ENCODE measurements at regions not wholly inside any gene's neighbourhood (a gene's known extent, or its start where the extent isn't known, plus 50 kb on each side); places are given as distances from the start of the nearest gene placed in this dataset.

DNA sequence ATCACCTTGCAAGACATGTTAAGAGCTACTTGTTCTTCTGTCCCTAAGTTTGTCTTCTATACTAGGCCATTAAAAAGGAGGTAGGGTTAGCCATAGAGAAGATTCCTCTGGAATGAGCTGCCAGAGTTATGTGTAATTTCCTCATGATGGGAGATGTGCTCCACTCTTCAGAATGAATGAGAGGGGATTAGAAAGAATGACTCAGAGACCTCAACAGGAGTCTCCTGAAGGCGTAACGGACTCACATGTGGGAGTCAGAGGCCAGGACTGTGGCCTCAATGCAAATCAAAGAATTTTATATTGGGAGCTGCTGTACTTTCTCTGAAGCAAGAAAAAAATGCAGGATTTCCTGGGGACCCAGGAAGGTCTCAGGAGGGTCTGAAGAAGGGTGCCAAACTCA lies 87.8 kb upstream of the ATXN7L3B start:
- WGBS (ENCODE audit: low lambda C conversion rate, missing lambda C conversion rate): 69% methylated on average over 2 of the region's 2 CpGs
- Histone ChIP-seq H3K9me3 (ENCODE audit: low read depth) (no peaks in the 10 kb centered on the region), H2AFZ (no peak overlapping the region), H4K20me1 (ENCODE audit: insufficient read depth, poor library complexity, severe bottlenecking) (no peaks in the 10 kb centered on the region), H3K27me3 (no peaks in the 10 kb centered on the region), H3K4me1 (ENCODE audit: insufficient read depth) (no peaks in the 10 kb centered on the region), H3K9me2 (replicated peaks; ENCODE audit: insufficient read depth) (no peaks in the 10 kb centered on the region), H3K79me2 (no peaks in the 10 kb centered on the region), H3K27ac (no peak overlapping the region), H3K36me3 (replicated peaks; ENCODE audit: insufficient read depth, low read depth) (no peaks in the 10 kb centered on the region), H3K4me2 (no peak overlapping the region), H3K4me3 (no peak overlapping the region)
- no peak for DNase-seq (ENCODE audit: low spot score)
- no peak for TF ChIP-seq EZH2phosphoT487 (IDR thresholded peaks at IDR 0.05; ENCODE audit: low read depth, severe bottlenecking, unreplicated experiment)
- TF ChIP-seq, protein P1, sequence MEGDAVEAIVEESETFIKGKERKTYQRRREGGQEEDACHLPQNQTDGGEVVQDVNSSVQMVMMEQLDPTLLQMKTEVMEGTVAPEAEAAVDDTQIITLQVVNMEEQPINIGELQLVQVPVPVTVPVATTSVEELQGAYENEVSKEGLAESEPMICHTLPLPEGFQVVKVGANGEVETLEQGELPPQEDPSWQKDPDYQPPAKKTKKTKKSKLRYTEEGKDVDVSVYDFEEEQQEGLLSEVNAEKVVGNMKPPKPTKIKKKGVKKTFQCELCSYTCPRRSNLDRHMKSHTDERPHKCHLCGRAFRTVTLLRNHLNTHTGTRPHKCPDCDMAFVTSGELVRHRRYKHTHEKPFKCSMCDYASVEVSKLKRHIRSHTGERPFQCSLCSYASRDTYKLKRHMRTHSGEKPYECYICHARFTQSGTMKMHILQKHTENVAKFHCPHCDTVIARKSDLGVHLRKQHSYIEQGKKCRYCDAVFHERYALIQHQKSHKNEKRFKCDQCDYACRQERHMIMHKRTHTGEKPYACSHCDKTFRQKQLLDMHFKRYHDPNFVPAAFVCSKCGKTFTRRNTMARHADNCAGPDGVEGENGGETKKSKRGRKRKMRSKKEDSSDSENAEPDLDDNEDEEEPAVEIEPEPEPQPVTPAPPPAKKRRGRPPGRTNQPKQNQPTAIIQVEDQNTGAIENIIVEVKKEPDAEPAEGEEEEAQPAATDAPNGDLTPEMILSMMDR (IDR thresholded peaks at IDR 0.05; ENCODE audit: poor library complexity): no peak
- no peak for TF ChIP-seq EZH2 (IDR thresholded peaks at IDR 0.05; ENCODE audit: borderline replicate concordance)

DNA sequence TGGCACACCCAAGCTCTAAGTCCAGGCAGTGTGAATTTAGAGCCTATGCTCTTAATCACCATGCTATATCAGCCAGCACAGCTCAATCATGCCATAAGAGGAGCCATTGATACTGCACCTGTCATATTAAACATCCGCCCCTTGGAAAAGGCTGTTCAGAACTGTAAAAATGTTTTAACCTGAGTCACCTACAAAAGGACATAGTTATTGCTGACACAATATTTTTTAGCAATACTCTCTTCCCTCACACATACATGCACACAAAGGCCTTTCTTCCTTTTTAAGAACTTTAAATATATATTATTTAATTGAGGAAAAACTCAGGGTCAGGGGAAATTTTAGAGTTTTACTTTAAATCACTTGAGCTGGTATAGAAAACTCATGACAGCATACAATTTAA lies 83.5 kb upstream of the ATXN7L3B start:
- Histone ChIP-seq H3K27ac (no peak overlapping the region), H3K4me3 (no peak overlapping the region), H2AFZ (no peak overlapping the region), H3K4me1 (ENCODE audit: insufficient read depth) (no peaks in the 10 kb centered on the region), H3K4me2 (no peak overlapping the region), H3K9me3 (ENCODE audit: low read depth) (no peaks in the 10 kb centered on the region), H3K79me2 (no peaks in the 10 kb centered on the region), H3K27me3 (no peaks in the 10 kb centered on the region), H4K20me1 (ENCODE audit: insufficient read depth, poor library complexity, severe bottlenecking) (no peaks in the 10 kb centered on the region), H3K36me3 (replicated peaks; ENCODE audit: insufficient read depth, low read depth) (no peaks in the 10 kb centered on the region), H3K9me2 (replicated peaks; ENCODE audit: insufficient read depth) (no peaks in the 10 kb centered on the region)
- no peak for TF ChIP-seq EZH2phosphoT487 (IDR thresholded peaks at IDR 0.05; ENCODE audit: low read depth, severe bottlenecking, unreplicated experiment)
- TF ChIP-seq EZH2 (IDR thresholded peaks at IDR 0.05; ENCODE audit: borderline replicate concordance): no peak
- TF ChIP-seq, protein P1 (IDR thresholded peaks at IDR 0.05; ENCODE audit: poor library complexity): no peak
- WGBS (ENCODE audit: low lambda C conversion rate, missing lambda C conversion rate): 95% methylated on average over 1 of the region's 1 CpG
- no peak for DNase-seq (ENCODE audit: low spot score)

DNA sequence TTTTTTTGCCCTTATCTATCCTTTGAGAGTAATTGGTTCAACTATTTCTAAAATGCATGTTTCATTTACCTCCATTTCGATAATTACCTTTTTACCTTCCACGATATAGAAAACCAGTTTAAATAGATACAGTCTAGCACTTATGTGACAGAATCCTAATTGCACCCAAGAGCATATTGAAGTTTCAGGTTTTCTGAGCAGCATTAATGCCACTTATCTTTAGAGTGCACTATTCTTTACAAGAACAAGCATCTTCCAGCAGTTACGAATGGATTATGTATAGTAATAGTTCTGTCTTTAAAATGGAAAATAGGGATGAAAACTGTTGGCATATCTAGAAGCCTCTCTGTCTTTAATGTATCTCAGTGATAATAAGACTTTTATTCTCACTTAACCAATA lies 82.2 kb upstream of the ATXN7L3B start:
- Histone ChIP-seq H3K79me2 (no peaks in the 10 kb centered on the region), H3K36me3 (replicated peaks; ENCODE audit: insufficient read depth, low read depth) (no peaks in the 10 kb centered on the region), H3K4me1 (ENCODE audit: insufficient read depth) (no peaks in the 10 kb centered on the region), H3K9me2 (replicated peaks; ENCODE audit: insufficient read depth) (no peaks in the 10 kb centered on the region), H3K27ac (no peak overlapping the region), H3K27me3 (no peaks in the 10 kb centered on the region), H3K4me3 (no peak overlapping the region), H3K9me3 (ENCODE audit: low read depth) (no peaks in the 10 kb centered on the region), H2AFZ (no peak overlapping the region), H4K20me1 (ENCODE audit: insufficient read depth, poor library complexity, severe bottlenecking) (no peaks in the 10 kb centered on the region), H3K4me2 (no peak overlapping the region)
- DNase-seq (ENCODE audit: low spot score): no peak
- WGBS (ENCODE audit: low lambda C conversion rate, missing lambda C conversion rate): 91% methylated on average over 3 of the region's 3 CpGs
- TF ChIP-seq EZH2phosphoT487 (IDR thresholded peaks at IDR 0.05; ENCODE audit: low read depth, severe bottlenecking, unreplicated experiment): no peak
- TF ChIP-seq EZH2 (IDR thresholded peaks at IDR 0.05; ENCODE audit: borderline replicate concordance): no peak

DNA sequence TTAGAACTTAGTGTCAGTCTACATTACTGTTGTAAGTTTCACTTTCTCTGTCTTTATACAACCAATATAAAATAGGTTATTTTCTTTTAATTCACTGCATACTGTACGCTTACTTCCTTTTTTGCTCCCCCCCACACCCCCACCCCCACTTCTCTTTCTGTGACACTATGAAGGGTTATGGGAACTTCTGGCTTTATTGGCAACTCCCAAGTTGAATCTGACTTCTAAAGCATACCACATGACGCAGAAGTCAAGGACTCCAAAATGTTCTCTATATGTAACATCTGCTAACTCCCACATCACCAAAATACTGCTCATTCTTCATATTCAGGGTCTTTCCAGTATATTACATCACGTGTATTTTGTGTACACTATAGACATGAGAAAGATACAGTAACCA lies 81.2 kb upstream of the ATXN7L3B start:
- no peaks in the 10 kb centered on the region for H3K9me3 ChIP-seq (ENCODE audit: low read depth)
- TF ChIP-seq EZH2 (IDR thresholded peaks at IDR 0.05; ENCODE audit: borderline replicate concordance) (no peak), EZH2phosphoT487 (IDR thresholded peaks at IDR 0.05; ENCODE audit: low read depth, severe bottlenecking, unreplicated experiment) (no peak)
- TF ChIP-seq, protein P1 (IDR thresholded peaks at IDR 0.05; ENCODE audit: poor library complexity): no peak
- H3K79me2 ChIP-seq: no peaks in the 10 kb centered on the region
- no peak for DNase-seq (ENCODE audit: low spot score)
- no peaks in the 10 kb centered on the region for H3K4me1 ChIP-seq (ENCODE audit: insufficient read depth)
- WGBS (ENCODE audit: low lambda C conversion rate, missing lambda C conversion rate): 94% methylated on average over 3 of the region's 3 CpGs
- H4K20me1 ChIP-seq (ENCODE audit: insufficient read depth, poor library complexity, severe bottlenecking): no peaks in the 10 kb centered on the region
- no peak overlapping the region for H3K27ac ChIP-seq
- H2AFZ ChIP-seq: no peak overlapping the region
- no peak overlapping the region for H3K4me3 ChIP-seq
- no peaks in the 10 kb centered on the region for H3K36me3 ChIP-seq (replicated peaks; ENCODE audit: insufficient read depth, low read depth)
- no peaks in the 10 kb centered on the region for H3K27me3 ChIP-seq
- H3K4me2 ChIP-seq: no peak overlapping the region
- H3K9me2 ChIP-seq (replicated peaks; ENCODE audit: insufficient read depth): no peaks in the 10 kb centered on the region

Measured in hepatocyte (in vitro differentiated cells).